ENCODE measurements at regions not wholly inside any gene's neighbourhood (a gene's known extent, or its start where the extent isn't known, plus 50 kb on each side); places are given as distances from the start of the nearest gene placed in this dataset.
"Not testable (repeated sequence)": the region's sequence is repeated elsewhere in the genome, so short reads cannot be mapped to it uniquely, and the experiment has no call there.

DNA sequence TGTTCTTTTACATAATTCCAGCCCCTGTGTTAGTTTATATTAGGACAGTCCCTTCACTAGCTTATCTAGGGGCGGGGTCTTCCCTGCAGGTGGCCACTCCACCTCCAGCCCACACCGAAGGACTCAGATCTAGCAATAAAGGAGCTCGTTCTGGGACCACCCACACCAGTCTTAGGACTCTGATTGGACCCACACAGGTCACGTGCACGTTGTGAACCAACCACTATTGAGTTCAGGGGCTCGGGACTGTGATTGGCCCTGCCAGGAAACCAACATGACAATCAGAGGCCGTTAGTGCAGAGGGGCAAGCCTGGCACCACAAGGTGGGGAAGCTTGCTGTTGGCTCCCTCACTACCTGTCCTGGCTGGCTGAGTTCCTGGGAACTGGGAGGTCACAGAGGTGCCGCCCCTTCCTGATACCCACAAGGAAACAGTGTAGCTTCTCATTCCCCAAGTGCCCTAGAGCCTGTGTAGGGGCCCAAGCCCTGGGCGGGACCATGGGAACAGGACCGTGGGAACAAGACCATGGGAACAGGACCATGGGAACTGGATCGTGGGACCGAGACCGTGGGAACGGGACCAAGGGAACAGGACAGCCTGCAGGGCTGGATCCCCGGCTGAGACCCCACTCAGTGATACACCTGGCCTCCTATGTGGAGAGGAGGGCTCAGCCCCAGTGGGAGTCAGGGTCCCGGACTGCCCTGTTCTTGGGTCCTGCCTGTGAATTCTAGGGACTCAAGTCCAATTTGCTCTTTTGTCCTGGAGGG lies 297.8 kb downstream of the ADGRD1 start:
- DNase-seq = no peak

DNA sequence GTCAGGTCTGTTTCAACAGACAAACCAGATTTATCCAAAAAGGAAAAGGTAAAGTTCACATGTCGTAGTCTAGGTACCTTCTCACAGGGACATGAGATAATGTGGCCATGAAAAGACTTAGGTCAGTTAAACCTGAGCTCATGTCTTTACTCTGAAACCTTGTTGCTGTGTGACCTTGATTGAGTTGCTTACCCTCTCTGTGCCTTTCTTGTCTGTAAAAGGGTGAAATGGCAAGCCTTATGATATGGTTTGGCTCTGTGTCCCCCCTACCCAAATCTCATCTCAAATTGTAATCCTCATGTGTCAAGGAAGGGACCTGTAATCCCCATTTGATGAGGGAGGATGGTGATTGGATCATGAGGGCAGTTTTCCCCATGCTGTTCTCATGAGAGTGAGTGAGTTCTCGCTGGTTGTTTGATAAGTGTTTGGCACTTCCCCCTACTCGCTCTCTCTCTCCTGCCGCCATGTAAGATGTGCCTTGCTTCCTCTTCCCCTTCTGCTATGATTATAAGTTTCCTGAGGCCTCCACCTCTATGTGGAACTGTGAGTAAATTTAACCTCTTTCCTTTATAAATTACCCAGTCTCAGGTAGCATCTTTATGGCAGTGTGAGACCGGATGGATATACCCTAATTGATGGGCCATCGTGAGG lies 299.8 kb downstream of the ADGRD1 start:
- no peak for DNase-seq

DNA sequence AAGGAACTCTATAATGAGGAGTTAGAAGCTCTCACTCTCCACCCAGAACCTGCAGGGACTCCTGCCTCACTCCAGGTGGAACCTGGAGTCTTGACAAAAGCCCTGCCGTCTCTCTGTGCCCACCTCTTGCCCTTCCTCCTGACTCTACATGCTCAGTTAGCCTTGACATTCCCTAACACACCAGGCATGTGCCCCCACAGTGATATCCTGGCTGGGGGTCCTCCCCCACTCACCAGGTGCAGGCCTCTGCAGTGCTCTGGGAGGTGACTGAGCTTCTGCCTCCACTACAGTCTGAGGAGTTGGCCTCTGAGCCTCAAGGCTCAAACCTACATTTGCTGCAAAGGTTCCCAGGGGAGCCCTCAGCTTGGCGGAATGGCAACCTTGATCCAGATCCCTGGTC lies 300.7 kb downstream of the ADGRD1 start:
- no peak for DNase-seq

DNA sequence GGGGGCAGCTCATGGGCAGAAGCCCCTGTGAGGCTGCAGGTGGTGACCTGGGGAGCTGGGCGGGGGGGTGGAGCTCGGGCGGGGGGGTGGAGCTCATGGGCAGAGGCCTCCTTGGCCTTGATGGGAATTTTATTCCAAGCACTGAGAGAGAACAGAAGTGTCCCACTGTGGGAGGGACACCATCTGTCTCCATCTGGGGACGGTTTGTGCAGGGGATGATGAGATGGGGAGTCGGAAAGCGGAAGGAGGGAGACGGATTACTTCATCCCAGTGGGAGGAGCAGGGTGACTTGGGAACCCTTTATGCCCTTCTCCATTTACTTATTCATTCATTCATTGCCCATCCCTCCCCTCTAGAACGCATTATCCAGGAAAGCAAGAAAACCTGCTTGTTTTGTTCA lies 304.7 kb downstream of the ADGRD1 start:
- no peak for DNase-seq

DNA sequence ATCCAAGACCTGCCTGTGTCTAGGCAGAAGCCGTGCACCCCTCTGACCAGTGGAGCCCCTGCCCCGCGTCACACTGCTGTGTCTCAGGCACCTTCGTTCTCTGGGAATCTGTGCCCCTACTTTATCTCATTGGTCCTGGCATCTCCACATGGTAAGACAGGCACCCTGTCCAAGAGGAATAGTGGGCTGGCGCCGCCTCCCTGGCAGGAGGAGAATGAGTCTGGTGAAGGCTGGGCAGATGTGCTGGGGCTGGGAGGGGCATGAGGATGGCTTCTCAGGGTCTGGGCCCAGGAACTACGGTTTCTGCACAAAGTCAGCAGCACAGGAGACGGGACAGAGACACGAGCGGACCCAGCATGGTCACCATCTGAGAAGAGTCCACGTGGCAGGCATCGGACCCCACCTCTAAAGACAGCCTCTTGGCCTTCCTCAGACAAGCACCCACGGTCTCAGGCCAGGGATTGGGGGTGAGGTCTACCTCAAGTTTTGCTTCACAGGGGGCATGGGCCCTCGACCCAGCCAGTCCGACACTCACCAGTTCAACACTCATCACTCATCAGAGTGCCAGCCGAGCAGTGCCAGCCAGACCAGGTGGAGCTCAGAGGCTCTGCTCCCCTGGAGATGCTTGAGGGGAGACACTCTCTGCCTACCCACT lies 306.7 kb downstream of the ADGRD1 start:
- no peak for DNase-seq

DNA sequence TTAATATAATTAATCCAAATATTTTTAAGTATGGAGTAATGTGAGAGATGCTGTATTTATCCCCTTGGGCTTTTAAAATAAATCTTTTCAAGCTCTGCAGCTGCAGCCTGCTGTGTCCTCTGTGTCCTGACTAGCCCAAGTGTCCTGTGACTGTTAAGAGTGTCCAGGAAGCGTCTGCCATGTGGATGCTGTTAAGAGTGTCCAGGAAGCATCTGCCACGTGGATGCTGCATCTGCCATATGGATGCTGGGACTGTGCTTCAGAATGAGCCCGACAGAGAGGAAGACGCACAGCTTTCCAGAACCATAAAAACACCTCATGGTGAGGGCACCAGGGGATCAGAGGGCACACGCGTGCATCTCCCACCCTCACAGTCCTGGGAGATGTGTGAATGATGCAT lies 307.2 kb downstream of the ADGRD1 start:
- DNase-seq = no peak

DNA sequence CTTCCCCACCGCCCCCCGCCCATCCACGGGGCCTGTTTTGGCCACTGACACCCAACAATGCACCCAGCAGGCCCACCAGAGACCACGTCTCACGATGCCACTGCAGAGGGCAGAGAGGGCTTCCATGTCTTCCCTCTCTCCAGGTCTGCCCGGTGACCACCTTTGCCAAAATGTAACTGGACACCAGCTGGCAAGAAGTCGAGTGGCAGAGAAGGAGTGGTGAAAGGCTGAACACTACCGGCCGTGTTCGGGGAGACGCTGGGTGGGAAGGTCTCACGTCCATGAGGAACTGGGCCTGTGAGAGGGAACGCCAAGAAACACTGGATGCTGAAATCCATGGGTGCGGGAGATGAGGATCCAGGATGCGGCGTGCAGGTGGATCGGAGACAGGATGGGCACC lies 308.2 kb downstream of the ADGRD1 start:
- DNase-seq = no peak

DNA sequence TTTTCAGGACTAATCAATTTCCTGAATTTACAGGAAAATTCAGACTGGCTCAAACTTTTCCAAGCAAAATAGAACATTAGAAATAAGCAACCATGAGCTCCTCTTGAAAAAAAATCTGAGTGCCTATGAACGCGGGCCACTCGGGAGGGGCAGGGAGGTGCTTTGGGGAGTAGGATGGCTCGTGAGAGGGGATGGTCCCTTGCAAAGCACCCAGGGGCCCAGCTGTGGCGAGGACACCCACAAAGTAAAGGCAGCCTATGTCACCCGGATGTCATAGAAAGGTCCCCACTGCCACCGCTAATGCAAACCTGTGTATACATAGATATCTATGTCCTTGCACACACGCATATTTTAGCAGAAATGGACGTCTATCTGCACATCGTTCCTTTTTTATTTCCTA lies 309.9 kb downstream of the ADGRD1 start:
- DNase-seq = no peak

DNA sequence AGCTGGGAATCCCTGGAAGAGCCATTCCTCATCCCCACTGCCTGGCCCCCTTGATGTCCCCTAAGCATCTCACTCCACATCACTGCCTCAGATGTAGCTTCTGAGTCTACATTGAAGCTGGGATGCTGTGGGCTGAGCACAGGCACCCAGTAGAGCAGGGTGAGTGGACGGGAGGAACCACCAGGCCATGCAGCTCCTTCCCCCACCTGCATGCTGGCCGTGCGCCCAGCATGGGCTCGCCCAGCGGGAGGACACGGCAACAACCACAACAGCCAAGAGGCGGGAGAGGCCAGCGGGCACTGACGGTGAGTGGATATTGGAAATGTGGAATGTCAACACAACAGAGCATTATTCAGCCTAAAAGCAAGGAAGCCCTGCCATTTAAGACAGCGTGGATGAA lies 310.9 kb downstream of the ADGRD1 start:
- no peak for DNase-seq

DNA sequence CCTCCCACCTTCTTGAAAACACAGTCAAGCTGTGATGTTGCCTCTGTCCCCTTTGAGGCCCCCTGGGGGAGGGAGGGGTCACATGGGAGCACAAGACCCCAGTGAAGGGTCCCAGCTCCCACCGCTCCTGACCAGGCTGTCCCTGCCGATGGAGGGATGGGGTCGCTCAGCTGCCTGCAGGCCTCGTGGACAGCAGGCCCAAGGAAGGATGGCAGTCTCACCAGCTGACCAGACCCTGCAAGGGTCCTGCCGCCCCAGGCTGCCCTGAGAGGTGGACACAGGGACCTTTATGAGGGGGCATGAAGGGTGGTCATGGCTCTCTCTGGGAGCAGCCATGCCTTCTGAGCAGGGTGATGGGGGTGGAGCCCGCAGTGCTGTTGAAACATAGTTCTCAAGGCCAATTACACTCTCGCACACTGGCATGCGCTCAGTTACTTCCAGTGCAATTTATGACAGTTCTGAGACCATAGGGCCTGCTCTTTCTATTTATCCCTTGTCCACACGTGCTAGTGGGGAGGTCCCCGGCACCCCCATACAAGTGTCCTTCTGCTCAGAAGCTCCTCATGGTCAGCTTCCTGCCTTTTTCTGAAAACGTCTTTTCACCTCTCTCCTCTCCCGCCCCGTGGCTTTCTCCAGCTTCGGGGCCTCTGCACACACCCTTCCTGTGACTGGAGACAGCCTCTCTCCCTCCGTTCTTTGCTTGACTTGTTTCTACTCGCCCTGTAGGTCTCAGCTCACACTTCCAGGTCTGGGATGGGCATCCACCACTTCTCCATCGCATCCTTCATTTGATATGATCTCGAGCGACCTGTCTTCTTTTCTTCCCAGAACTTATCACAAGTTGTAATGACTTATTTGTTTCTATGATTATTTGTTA lies 313.1 kb downstream of the ADGRD1 start:
- no peak for DNase-seq

DNA sequence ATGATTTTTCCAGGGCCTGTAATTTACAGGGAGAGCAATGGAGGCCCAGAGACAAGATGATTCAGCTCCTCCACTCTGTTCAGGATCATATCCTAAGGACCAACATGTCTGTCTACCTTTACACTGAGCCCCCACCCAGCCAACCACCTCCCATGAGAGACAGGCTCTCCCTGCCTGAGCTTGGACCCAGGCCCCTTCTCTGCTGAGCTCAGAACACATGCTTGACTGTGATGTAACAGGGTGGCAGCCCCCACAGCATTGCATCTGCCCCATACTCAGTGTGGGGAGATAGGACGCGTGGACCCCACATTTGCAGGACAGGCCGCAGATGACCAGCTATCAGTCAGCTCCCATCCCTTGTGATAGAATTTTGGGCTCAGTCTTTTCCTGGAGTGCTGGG lies 313.9 kb downstream of the ADGRD1 start:
- DNase-seq = no peak

DNA sequence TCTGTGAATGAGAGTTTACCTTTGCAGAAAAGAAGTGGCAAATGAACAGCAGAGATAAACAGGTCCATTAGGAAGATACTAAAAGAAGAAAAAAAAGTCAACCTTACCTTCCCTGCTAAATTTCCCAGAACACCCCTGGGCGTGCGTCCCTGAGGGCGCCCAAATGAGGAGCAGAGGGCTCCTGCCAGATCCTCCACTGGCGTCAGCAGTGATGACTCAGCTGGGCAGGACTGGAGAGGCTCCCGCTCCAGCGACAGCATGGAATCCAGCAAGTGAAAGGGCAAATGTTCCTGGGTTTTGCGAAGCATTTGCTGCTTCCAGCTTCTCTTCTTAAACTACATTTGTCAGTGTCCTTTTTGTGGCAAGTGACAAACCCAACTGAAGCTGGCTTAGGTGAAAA lies 314.4 kb downstream of the ADGRD1 start:
- not testable (repeated sequence) for DNase-seq

DNA sequence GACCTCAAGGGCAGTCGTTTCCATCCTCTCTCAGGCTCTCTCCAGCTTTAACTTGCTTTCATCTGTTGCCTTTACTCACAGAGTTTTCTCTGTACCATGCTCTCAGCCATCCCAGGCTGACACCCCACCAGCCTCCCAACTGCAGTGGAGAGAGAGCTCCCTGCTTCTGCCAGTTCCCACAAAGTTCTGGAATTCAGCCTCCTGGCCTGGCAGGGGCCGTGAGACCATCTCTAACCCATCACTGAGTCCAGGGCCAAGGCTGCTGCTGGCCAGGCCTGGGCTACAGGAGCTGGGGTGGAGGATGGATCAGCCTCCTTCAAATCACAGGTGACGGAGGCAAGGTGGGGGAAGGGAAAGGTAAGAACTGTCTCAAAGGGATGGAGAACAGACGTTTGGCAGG lies 314.9 kb downstream of the ADGRD1 start:
- DNase-seq = not testable (repeated sequence)

DNA sequence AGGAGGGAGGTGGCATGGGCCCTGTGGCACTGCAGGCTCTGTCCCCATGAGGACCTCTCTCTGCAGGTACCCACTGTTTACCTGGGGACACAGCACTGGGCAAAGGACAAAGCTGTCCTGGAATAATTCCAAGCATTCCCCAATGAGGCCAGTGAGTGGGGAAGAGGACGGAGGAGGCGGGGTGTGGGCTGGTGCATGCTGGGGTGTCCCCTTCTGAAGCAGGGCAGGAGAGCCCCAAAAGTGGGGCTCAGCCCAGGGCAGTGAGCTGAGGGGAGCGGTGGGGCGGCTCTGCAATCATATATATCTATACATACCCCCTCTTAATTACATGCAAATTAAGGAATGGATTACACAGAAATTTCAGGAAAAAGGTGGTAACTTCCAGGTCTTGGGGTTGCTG lies 315.8 kb downstream of the ADGRD1 start:
- DNase-seq = no peak

DNA sequence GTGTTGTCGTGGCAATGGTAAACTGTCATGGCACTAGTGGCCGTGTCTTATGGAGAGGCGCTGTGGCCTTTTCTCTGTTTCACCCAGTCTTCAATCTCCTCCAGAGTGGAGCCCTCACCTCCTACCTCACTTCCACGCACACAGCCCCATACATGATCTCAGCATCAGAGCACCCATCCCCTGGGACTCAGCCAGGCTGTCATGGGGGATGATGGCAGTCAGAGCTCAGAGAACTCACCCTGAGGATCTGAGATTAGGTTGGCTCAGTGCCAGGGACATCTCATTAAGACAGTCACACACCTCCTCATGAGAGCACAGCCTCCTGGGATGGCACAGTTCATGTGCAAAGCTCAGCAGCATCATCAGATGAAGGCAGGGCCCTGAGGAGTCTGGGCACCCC lies 316.3 kb downstream of the ADGRD1 start:
- DNase-seq = not testable (repeated sequence)

DNA sequence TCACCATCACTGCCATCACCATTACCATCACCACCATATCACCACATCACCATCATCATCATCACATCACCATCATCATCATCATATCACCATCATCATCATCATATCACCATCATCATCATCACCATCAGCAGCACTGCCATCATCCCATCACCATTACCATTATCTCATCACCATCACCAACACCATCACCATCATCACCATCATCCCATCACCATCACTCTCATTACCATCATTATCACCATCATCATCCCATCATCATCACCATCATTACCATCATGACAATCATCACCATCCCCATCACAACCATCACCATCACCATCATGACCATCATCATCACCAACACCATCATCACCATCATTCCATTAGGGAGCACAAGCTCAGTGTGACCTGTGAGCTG lies 318.0 kb downstream of the ADGRD1 start:
- DNase-seq = no peak

DNA sequence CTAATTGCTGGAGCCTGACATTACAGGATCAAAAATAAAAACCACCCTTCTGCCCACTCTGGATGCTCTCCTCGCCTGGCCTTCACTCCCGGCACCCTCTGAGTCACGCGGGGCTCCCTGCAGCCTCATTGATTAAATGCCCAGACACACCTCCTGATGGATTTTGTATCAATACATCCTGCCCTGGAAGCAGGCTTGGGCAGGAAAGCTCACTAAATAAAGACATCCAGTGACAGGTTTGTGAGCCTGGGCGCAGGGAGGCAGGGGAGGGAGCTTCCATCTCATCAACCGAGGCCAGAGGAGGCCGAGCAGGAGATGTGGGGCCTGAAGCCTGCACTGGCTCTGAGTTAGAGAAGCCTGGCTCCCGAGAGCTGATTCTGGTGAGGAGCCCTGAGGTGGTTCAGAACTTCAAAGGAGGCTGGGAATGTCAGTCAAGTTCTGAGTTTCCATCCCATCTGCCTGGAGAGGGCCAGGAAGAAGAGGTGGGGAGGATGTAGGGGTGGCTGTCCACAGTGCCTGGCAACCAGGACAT lies 318.6 kb downstream of the ADGRD1 start:
- DNase-seq = not testable (repeated sequence)

DNA sequence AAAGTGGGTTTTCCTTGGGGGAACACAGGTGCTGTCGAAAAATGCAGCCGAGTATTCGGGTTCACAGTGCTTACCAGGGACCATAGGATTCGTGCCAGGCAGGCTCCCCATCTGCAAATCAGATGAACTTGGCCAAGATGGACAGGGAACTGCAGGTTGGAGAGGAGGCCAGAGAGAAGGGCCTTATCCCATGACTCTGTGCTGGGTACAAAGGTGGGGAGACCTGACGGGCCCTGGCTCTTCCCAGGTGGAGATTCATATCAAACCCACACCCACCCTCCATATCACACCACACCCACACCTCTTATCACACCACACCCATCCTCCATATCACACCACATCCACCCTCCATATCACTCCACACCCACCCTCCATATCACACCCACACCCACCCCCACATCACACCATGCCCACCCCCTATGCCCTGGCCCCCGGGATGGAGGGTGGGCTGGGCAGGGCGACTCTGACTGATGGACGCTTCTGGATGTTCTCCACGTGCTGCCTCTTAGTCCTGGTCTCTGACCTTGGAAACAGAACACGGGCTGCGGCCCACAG lies 319.7 kb downstream of the ADGRD1 start:
- no peak for DNase-seq

DNA sequence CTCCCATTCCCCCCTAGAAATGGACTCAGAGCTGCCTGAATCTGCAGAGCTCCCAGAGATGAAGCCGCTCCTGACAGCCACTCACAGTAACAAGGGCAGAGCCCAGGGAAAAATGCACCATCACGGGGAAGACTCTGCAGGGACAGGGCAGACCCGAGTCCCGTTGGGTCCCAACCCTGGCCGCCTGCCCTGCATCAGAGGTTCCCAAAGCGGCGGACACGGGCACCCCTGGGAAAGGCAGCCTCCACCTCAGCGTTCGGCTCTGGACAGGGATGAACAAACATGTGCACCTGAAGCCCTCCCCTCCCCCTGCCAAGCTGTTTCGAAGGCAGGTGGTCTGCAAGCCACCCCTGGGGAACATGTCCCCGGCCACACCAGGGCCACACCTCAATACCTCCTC lies 320.4 kb downstream of the ADGRD1 start:
- no peak for DNase-seq

DNA sequence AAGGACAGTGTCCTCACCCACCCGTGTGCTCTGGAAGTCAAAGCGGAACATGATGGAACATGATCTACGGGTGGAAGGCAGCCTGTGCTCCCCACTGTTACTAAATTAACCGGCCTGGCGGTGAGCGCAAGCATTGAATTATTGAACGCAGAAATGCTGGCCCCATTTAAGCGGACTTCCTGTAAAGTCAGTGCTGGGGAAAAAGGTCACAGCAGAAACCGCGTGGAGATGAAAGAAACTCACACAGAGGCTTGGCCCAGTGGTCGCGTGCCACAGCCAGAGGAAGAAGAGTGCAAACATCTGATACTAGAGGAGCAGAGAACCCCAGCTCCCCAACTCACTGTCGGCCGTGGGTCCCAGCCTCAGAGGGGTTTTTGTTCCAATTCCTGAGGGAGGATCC lies 321.2 kb downstream of the ADGRD1 start:
- no peak for DNase-seq

DNA sequence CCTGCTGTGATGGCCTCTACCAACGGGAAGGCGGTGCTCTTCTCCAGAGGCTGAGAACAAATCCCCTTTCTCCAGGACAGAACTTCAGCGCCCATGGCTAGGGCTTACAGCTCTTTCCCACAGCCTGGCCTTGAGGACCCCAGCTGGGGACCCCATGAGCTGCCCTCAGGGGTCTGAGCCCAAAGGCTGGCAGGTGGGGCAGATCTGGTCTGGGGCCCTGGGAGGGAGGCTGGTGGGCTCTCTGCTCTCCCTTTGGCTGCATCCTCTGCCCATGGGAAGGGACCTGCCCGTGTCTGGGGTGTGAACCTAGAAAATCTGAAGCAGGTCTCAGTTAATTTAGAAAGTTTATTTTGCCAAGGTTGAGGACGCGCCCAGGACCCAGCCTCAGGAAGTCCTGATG lies 322.1 kb downstream of the ADGRD1 start:
- DNase-seq = no peak

DNA sequence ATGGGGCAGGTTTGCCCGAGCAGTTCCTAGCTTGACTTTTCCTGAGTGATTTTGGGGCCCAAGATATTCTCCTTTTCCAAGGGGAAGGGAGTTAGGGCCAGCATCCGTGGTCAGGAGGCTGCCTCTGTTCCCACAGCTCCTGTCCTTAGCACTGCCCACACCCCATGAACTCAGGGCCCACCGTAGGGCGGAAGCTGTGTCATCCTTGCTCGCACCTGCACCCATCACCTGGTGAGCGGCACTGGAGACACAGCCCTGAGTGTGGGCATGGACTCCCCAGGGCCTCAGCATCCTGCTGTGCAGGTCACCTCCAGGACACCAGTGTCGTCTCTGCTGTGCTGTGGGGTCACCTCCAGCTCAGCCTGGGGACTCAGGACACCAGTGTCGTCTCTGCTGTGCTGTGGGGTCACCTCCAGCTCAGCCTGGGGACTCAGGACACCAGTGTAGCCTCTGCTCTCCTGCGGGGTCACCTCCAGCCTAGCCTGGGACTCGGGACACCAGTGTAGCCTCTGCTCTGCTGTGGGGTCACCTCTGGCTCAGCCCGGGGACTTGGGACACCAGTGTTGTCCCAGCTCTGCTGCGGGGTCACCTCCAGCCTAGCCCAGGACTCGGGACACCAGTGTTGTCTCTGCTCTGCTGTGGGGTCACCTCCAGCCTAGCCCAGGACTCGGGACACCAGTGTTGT lies 322.9 kb downstream of the ADGRD1 start:
- no peak for DNase-seq
